Hypothalamus (tissue), 51 donors: ENCODE measurements at regions not wholly inside any gene's neighbourhood (a gene's known extent, or its start where the extent isn't known, plus 50 kb on each side); places are given as distances from the start of the nearest gene placed in this dataset.

Experiments
- DNase-seq, 51 donors: peaks; one replicate each; lab custom pipeline; 2025; lab: John Stamatoyannopoulos, UW

- peak in 35 of 51 donors; percentile 0 to 69 (median 30) for DNase-seq
Observed at GRCh38 chr12:130254461-130255276, 83.0 kb upstream of the PIWIL1 start.

- DNase-seq: no peak
Observed at GRCh38 chr12:130258863-130259262, 78.8 kb upstream of the PIWIL1 start.

- DNase-seq: no peak
Observed at GRCh38 chr12:130263025-130263424, 74.7 kb upstream of the PIWIL1 start.

GRCh38 chr12:130263996-130264395 is 73.7 kb upstream of the PIWIL1 start:
- DNase-seq: no peak

- DNase-seq: no peak
Observed at GRCh38 chr12:130266751-130267150, 70.9 kb upstream of the PIWIL1 start.

- DNase-seq: peak in 9 of 51 donors; percentile 2 to 11 (median 3)
Observed at GRCh38 chr12:130280231-130280630, 57.5 kb upstream of the PIWIL1 start.

GRCh38 chr12:130280742-130281141 is 56.9 kb upstream of the PIWIL1 start:
- DNase-seq: no peak

- DNase-seq: peak in 11 of 51 donors; percentile 3 to 18 (median 8)
Observed at GRCh38 chr12:130281153-130281799, 56.4 kb upstream of the PIWIL1 start.

GRCh38 chr12:130286041-130286440 is 51.6 kb upstream of the PIWIL1 start:
- no peak for DNase-seq

GRCh38 chr12:130286741-130287440 is 50.8 kb upstream of the PIWIL1 start:
- DNase-seq: peak in 1 of 51 donors; percentile 6
